ENCODE measurements at regions not wholly inside any gene's neighbourhood (a gene's known extent, or its start where the extent isn't known, plus 50 kb on each side); places are given as distances from the start of the nearest gene placed in this dataset.

GRCh38 chr5:133794771-133795415 lies 173.5 kb downstream of the C5orf15 start:
- ChIA-PET POLR2A (no interaction called here), CTCF (no interaction called here)
- peaks cover 8% of the 10 kb centered on the region; the same call in 1 of the 2 replicates for H3K27me3 ChIP-seq (ENCODE audit: control insufficient read depth, insufficient read depth, low read length)
- H3K4me1 ChIP-seq (ENCODE audit: control insufficient read depth, insufficient read depth, low read length), result no peaks in the 10 kb centered on the region
- H3K4me3 ChIP-seq (ENCODE audit: low read depth in 2 of 2, low read length in 2 of 2), result no peak overlapping the region
- ATAC-seq, result no peak
- H3K27ac ChIP-seq (ENCODE audit: low read length), result no peak overlapping the region
- intact Hi-C loops (cut with micrococcal nuclease; ENCODE audit: unreplicated experiment), result no loop called here
- H3K9me3 ChIP-seq (ENCODE audit: control insufficient read depth, insufficient read depth, low read depth, low read length), result no peaks in the 10 kb centered on the region
- no peaks in the 10 kb centered on the region for H3K36me3 ChIP-seq (ENCODE audit: control insufficient read depth, insufficient read depth, low read length)
- no peak for DNase-seq (ENCODE audit: low read depth, low spot score)
- no peak for TF ChIP-seq SIN3A (IDR thresholded peaks at IDR 0.05; ENCODE audit: borderline replicate concordance, insufficient read depth, low read depth, low read length)
- TF ChIP-seq TCF7L2 (IDR thresholded peaks at IDR 0.05; ENCODE audit: low read depth, low read length), result no peak
- no peak for TF ChIP-seq REST (IDR thresholded peaks at IDR 0.05; ENCODE audit: insufficient read depth in 1 of 2, low read depth in 2 of 2, low read length in 1 of 2)
- BruUV-seq (replicated peaks), result no TSS peak
- in situ Hi-C loops (cut with HindIII; ENCODE audit: low pct_unique_long_range_greater_than_20kb, low sequenced_read_pairs), result no loop called here

GRCh38 chr5:133793756-133794465 lies 174.5 kb downstream of the C5orf15 start:
- in situ Hi-C loops (cut with HindIII; ENCODE audit: low pct_unique_long_range_greater_than_20kb, low sequenced_read_pairs), result no loop called here
- Histone ChIP-seq H3K27me3 (ENCODE audit: control insufficient read depth, insufficient read depth, low read length) (peaks cover 8% of the 10 kb centered on the region; the same call in 1 of the 2 replicates), H3K4me1 (ENCODE audit: control insufficient read depth, insufficient read depth, low read length) (no peaks in the 10 kb centered on the region), H3K36me3 (ENCODE audit: control insufficient read depth, insufficient read depth, low read length) (no peaks in the 10 kb centered on the region), H3K4me3 (ENCODE audit: low read depth in 2 of 2, low read length in 2 of 2) (no peak overlapping the region), H3K9me3 (ENCODE audit: control insufficient read depth, insufficient read depth, low read depth, low read length) (no peaks in the 10 kb centered on the region), H3K27ac (ENCODE audit: low read length) (no peak overlapping the region)
- ATAC-seq (no peak), DNase-seq (ENCODE audit: low read depth, low spot score) (no peak)
- ChIA-PET CTCF (no interaction called here), POLR2A (no interaction called here)
- no TSS peak for BruUV-seq (replicated peaks)
- intact Hi-C loops (cut with micrococcal nuclease; ENCODE audit: unreplicated experiment), result no loop called here
- no peak for TF ChIP-seq TCF7L2 (IDR thresholded peaks at IDR 0.05; ENCODE audit: low read depth, low read length)
- no peak for TF ChIP-seq SIN3A (IDR thresholded peaks at IDR 0.05; ENCODE audit: borderline replicate concordance, insufficient read depth, low read depth, low read length)
- TF ChIP-seq REST (IDR thresholded peaks at IDR 0.05; ENCODE audit: insufficient read depth in 1 of 2, low read depth in 2 of 2, low read length in 1 of 2), result no peak
- TF ChIP-seq POLR2AphosphoS5 (IDR thresholded peaks at IDR 0.05; ENCODE audit: low read depth, low read length), result no peak
- no peak for TF ChIP-seq CTCF (IDR thresholded peaks at IDR 0.05)

All from Panc1 (cell line).